ENCODE measurements at regions not wholly inside any gene's neighbourhood (a gene's known extent, or its start where the extent isn't known, plus 50 kb on each side); places are given as distances from the start of the nearest gene placed in this dataset.

- no peak overlapping the region for H3K4me3 Mint-ChIP-seq
- no peak for TF ChIP-seq ZNF416 (CRISPR knock-in tag; IDR thresholded peaks at IDR 0.05)
- TF ChIP-seq PRDM15 (CRISPR knock-in tag; IDR thresholded peaks at IDR 0.05): no peak
- no peak for TF ChIP-seq E2F1 (CRISPR knock-in tag; IDR thresholded peaks at IDR 0.05)
- no peak for TF ChIP-seq ZNF423 (CRISPR knock-in tag; IDR thresholded peaks at IDR 0.05)
- TF ChIP-seq USF1 (CRISPR knock-in tag; IDR thresholded peaks at IDR 0.05): no peak
- TF ChIP-seq JUN (CRISPR knock-in tag; IDR thresholded peaks at IDR 0.05): no peak
- TF ChIP-seq, protein P1, sequence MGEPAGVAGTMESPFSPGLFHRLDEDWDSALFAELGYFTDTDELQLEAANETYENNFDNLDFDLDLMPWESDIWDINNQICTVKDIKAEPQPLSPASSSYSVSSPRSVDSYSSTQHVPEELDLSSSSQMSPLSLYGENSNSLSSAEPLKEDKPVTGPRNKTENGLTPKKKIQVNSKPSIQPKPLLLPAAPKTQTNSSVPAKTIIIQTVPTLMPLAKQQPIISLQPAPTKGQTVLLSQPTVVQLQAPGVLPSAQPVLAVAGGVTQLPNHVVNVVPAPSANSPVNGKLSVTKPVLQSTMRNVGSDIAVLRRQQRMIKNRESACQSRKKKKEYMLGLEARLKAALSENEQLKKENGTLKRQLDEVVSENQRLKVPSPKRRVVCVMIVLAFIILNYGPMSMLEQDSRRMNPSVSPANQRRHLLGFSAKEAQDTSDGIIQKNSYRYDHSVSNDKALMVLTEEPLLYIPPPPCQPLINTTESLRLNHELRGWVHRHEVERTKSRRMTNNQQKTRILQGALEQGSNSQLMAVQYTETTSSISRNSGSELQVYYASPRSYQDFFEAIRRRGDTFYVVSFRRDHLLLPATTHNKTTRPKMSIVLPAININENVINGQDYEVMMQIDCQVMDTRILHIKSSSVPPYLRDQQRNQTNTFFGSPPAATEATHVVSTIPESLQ (CRISPR knock-in tag; IDR thresholded peaks at IDR 0.05): no peak
- TF ChIP-seq MAX (CRISPR knock-in tag; IDR thresholded peaks at IDR 0.05): no peak
- no peak for TF ChIP-seq ZBTB21 (CRISPR knock-in tag; IDR thresholded peaks at IDR 0.05; ENCODE audit: borderline replicate concordance)
- TF ChIP-seq, protein P2, sequence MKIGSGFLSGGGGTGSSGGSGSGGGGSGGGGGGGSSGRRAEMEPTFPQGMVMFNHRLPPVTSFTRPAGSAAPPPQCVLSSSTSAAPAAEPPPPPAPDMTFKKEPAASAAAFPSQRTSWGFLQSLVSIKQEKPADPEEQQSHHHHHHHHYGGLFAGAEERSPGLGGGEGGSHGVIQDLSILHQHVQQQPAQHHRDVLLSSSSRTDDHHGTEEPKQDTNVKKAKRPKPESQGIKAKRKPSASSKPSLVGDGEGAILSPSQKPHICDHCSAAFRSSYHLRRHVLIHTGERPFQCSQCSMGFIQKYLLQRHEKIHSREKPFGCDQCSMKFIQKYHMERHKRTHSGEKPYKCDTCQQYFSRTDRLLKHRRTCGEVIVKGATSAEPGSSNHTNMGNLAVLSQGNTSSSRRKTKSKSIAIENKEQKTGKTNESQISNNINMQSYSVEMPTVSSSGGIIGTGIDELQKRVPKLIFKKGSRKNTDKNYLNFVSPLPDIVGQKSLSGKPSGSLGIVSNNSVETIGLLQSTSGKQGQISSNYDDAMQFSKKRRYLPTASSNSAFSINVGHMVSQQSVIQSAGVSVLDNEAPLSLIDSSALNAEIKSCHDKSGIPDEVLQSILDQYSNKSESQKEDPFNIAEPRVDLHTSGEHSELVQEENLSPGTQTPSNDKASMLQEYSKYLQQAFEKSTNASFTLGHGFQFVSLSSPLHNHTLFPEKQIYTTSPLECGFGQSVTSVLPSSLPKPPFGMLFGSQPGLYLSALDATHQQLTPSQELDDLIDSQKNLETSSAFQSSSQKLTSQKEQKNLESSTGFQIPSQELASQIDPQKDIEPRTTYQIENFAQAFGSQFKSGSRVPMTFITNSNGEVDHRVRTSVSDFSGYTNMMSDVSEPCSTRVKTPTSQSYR (CRISPR knock-in tag; IDR thresholded peaks at IDR 0.05): no peak
- TF ChIP-seq CBFB (CRISPR knock-in tag; IDR thresholded peaks at IDR 0.05; ENCODE audit: low read depth): no peak
- TF ChIP-seq, protein P3, sequence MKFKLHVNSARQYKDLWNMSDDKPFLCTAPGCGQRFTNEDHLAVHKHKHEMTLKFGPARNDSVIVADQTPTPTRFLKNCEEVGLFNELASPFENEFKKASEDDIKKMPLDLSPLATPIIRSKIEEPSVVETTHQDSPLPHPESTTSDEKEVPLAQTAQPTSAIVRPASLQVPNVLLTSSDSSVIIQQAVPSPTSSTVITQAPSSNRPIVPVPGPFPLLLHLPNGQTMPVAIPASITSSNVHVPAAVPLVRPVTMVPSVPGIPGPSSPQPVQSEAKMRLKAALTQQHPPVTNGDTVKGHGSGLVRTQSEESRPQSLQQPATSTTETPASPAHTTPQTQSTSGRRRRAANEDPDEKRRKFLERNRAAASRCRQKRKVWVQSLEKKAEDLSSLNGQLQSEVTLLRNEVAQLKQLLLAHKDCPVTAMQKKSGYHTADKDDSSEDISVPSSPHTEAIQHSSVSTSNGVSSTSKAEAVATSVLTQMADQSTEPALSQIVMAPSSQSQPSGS (CRISPR knock-in tag; IDR thresholded peaks at IDR 0.05; ENCODE audit: borderline replicate concordance, low read depth): no peak
- no peaks in the 10 kb centered on the region for H3K27me3 Mint-ChIP-seq (ENCODE audit: low read depth)
- 0 out of 2 replicates have a peak, but pooled peaks cover 4% of the 10 kb centered on the region for H3K9me3 Mint-ChIP-seq
- DNase-seq (ENCODE audit: low spot score) (no peak), ATAC-seq (no peak)
- no peak overlapping the region for H3K27ac Mint-ChIP-seq
- H3K4me1 Mint-ChIP-seq: no peaks in the 10 kb centered on the region; the same call in 1 of the 2 replicates
- H3K36me3 Mint-ChIP-seq: no peaks in the 10 kb centered on the region
- CTCF ChIA-PET: no interaction called here
- POLR2A ChIA-PET: no interaction called here
Observed at GRCh38 chr10:4093438-4093837, 308.4 kb upstream of the KLF6 start.
